SK-N-MC (cell line): ENCODE measurements at regions not wholly inside any gene's neighbourhood (a gene's known extent, or its start where the extent isn't known, plus 50 kb on each side); places are given as distances from the start of the nearest gene placed in this dataset.
A peak's percentile ranks its signal among the peaks of the same experiment; 100 is the strongest.

ENCODE experiments used
- DNase-seq: peaks from one replicate; pipeline ENCODE4 v3.0.0-alpha.2; 2011; ENCODE audit warnings: low read depth, low spot score
- H3K27ac ChIP-seq: fragments of 200-600 bp; sonication (generic); 2 replicates; pipeline ENCODE4 v1.5.1; 2016; ENCODE audit warnings: mixed run types
- H3K36me3 ChIP-seq: fragments of 200-600 bp; sonication (generic); 2 replicates; pipeline ENCODE4 v1.6.1; 2017; ENCODE audit warnings: antibody characterized with exemption, low read length, mixed read lengths; ENCODE audit not compliant: insufficient read depth
- H3K4me3 ChIP-seq: fragments of 200-600 bp; sonication (generic); 2 replicates; pipeline ENCODE4 v1.5.1; 2016
- H3K9ac ChIP-seq: fragments of 200-600 bp; sonication (generic); 2 replicates; pipeline ENCODE4 v1.8.0; 2017; ENCODE audit warnings: mixed run types, mixed read lengths; ENCODE audit not compliant: insufficient read length
- H3K9me3 ChIP-seq: fragments of 200-600 bp; sonication (generic); 2 replicates; pipeline ENCODE4 v1.6.1; 2017; ENCODE audit warnings: low read depth, mild to moderate bottlenecking, antibody characterized with exemption, low read length, moderate library complexity, mixed read lengths
- EZH2 ChIP-seq: fragments of 200-600 bp; sonication (generic); IDR thresholded peaks from one replicate; pipeline ENCODE4 v1.6.1; 2017; ENCODE audit warnings: antibody characterized with exemption
- FOXP2 ChIP-seq: optimal IDR thresholded peaks from 2 replicates; pipeline ENCODE3; 2011; ENCODE audit warnings: mild to moderate bottlenecking, moderate library complexity; ENCODE audit not compliant: insufficient read depth; ENCODE audit errors: extremely low read length, control extremely low read depth
- POLR2AphosphoS5 ChIP-seq: IDR thresholded peaks from 2 replicates; pipeline ENCODE4 v1.6.1; 2012; ENCODE audit warnings: mild to moderate bottlenecking, low read depth, low read length, borderline replicate concordance

DNA sequence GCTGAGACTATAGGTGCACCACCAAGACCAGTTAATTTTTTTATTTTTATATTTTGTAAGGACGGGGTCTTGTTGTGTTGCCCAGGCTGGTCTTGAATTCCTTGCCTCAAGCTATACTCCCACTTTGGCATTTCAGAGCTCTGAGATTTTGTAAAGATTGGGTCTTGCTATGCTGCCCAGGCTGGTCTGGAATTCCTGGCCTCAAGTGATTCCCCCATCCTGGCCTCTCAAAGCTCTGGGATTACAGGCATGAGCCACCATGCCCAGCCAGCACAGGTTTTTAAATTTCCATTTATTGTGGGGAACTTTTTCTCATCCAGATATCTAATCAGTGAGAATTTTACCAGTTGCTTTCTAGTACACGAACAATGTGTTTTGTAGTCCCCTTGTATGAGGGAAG lies 156.1 kb upstream of the VLDLR start:
- Histone ChIP-seq H3K9me3 (no peaks in the 10 kb centered on the region), H3K36me3 (no peaks in the 10 kb centered on the region), H3K9ac (no peak overlapping the region), H3K27ac (peak overlapping the region; percentile 23; the same call in 1 of the 2 replicates), H3K4me3 (no peak overlapping the region)
- DNase-seq = no peak
- TF ChIP-seq POLR2AphosphoS5 (no peak), FOXP2 (no peak), EZH2 (no peak)

DNA sequence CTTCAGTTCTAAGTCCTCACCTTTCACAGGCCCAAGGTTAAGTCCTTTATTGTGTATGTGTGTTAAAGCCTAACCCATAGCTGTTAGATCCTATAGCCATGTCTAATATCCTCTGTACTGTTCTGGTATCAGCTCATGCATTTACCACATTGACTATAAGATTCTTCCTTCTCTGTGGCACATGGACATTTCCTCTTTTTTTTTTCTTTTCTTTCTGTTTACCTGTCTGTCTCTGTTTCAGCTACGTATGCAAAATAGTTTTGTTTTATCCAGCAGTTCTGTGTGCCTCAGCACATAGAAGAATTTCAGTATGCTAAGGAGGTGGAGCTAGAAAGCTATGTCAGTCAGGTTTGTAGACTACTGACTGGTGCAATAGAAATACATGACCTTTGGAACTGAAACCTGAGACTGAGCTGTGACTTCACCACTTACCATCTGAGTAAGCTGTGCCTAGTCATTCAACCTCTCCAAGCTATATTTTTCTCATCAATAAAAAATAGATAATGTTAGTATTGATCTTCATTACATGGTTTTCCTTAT lies 155.6 kb upstream of the VLDLR start:
- DNase-seq = no peak
- peak overlapping the region; percentile 23; the same call in 1 of the 2 replicates for H3K27ac ChIP-seq

GRCh38 chr9:2466703-2467102 lies 154.9 kb upstream of the VLDLR start:
- H3K36me3 ChIP-seq = no peaks in the 10 kb centered on the region
- H3K27ac ChIP-seq = 0 out of 2 replicates have a peak overlapping the region, but pooled peaks have one; percentile 5
- no peak for TF ChIP-seq POLR2AphosphoS5
- TF ChIP-seq EZH2 = no peak
- TF ChIP-seq FOXP2 = no peak
- DNase-seq = no peak
- no peak overlapping the region for H3K9ac ChIP-seq
- no peaks in the 10 kb centered on the region for H3K9me3 ChIP-seq
- H3K4me3 ChIP-seq = peak overlapping the region; percentile 14; the same call in 1 of the 2 replicates

More for the DNA sequence above, 155.6 kb upstream of the VLDLR start:
- TF ChIP-seq EZH2 (no peak), POLR2AphosphoS5 (no peak), FOXP2 (no peak)
- Histone ChIP-seq H3K36me3 (no peaks in the 10 kb centered on the region), H3K9ac (no peak overlapping the region), H3K4me3 (peak overlapping the region; percentile 55), H3K9me3 (no peaks in the 10 kb centered on the region)

GRCh38 chr9:2469681-2470221 lies 151.8 kb upstream of the VLDLR start:
- DNase-seq = no peak
- peak overlapping the region; percentile 82 for H3K27ac ChIP-seq
- H3K4me3 ChIP-seq = peak overlapping the region; percentile 25; the same call in 1 of the 2 replicates
- no peaks in the 10 kb centered on the region for H3K9me3 ChIP-seq
- H3K36me3 ChIP-seq = no peaks in the 10 kb centered on the region
- H3K9ac ChIP-seq = no peak overlapping the region
- TF ChIP-seq FOXP2 (no peak), POLR2AphosphoS5 (no peak), EZH2 (no peak)

- Histone ChIP-seq H3K4me3 (no peak overlapping the region), H3K9ac (no peak overlapping the region), H3K27ac (no peak overlapping the region), H3K36me3 (no peaks in the 10 kb centered on the region), H3K9me3 (no peaks in the 10 kb centered on the region)
- no peak for DNase-seq
- TF ChIP-seq FOXP2 (no peak), POLR2AphosphoS5 (no peak), EZH2 (no peak)
These were observed 147.9 kb upstream of the VLDLR start for GRCh38 chr9:2473681-2474080.

- Histone ChIP-seq H3K9me3 (no peaks in the 10 kb centered on the region), H3K27ac (no peak overlapping the region), H3K9ac (no peak overlapping the region), H3K4me3 (no peak overlapping the region), H3K36me3 (no peaks in the 10 kb centered on the region)
- TF ChIP-seq EZH2 (no peak), POLR2AphosphoS5 (no peak), FOXP2 (no peak)
- no peak for DNase-seq
These were observed 143.8 kb upstream of the VLDLR start for GRCh38 chr9:2477755-2478154.

DNA sequence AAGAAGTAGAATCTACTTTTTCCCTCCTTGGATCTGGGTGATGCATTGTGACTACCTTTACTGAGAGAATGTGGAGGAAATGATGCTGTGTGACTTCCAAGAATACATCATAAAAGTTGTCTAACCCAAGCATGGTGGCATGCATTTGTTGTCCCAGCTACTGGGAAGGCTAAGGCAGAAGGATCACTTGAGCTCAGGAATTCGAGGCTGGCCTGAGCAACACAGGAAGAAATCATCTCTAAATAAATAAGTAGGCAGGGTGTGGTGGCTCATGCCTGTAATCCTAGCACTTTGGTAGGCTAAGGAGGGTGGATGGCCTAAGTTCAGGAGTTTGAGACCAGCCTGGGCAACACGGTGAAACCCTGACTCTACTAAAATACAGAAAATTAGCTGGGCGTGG lies 143.2 kb upstream of the VLDLR start:
- Histone ChIP-seq H3K4me3 (no peak overlapping the region), H3K36me3 (no peaks in the 10 kb centered on the region), H3K9me3 (no peaks in the 10 kb centered on the region), H3K27ac (no peak overlapping the region), H3K9ac (no peak overlapping the region)
- no peak for DNase-seq
- TF ChIP-seq FOXP2 (no peak), EZH2 (no peak), POLR2AphosphoS5 (no peak)

DNA sequence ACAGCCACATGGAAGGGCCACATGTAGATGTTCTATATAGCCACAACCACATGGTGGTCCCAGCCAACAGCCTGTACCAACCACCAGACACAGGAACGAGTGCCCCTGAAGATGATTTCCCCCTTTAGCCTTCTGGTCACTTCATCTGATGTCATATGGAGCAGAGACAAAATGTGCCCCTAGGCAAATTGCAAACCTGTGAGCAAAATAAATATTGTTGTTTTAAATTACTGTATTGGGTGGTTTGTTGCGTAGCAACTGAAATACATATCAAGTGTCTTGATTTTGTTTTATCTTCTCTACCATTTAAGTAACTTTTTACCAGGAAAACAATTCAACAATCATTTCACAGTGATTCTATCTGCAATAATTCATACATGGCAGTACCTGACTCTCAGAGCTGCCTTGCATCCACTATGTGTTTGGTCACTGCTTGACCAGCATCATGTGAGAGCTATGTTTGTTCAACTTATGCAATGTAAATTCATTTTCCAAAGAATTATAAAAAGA lies 142.5 kb upstream of the VLDLR start:
- TF ChIP-seq FOXP2 = no peak
- TF ChIP-seq EZH2 = no peak
- no peak for TF ChIP-seq POLR2AphosphoS5
- no peaks in the 10 kb centered on the region for H3K9me3 ChIP-seq
- H3K36me3 ChIP-seq = no peaks in the 10 kb centered on the region
- no peak overlapping the region for H3K4me3 ChIP-seq
- DNase-seq = no peak
- no peak overlapping the region for H3K27ac ChIP-seq
- no peak overlapping the region for H3K9ac ChIP-seq
